Thoracic aorta (tissue), 2 donors: ENCODE measurements at regions not wholly inside any gene's neighbourhood (a gene's known extent, or its start where the extent isn't known, plus 50 kb on each side); places are given as distances from the start of the nearest gene placed in this dataset.

Source experiments
- ATAC-seq: fragments of 150-250 bp; one replicate; pipeline ENCODE4 v1.8.0; 2017; ENCODE audit warnings: low read depth; ENCODE audit not compliant: insufficient number of reproducible peaks, low FRiP score
- DNase-seq: peaks from one replicate; pipeline ENCODE4 v3.0.0-alpha.2; 2020; ENCODE audit warnings: low spot score
- H3K27ac ChIP-seq, 2 donors: fragments of 200-600 bp; sonication (generic); 1 replicate in 1 of 2; 2 replicates in 1 of 2; pipeline ENCODE4 v1.5.1; 2016; ENCODE audit warnings: mild to moderate bottlenecking in 2 of 2, moderate library complexity in 2 of 2
- H3K27me3 ChIP-seq: fragments of 200-600 bp; sonication (generic); replicated peaks from 2 replicates; pipeline ENCODE4 v1.6.0; 2016; ENCODE audit warnings: mild to moderate bottlenecking; ENCODE audit not compliant: insufficient read depth
- H3K36me3 ChIP-seq: fragments of 200-600 bp; sonication (generic); one replicate; pipeline ENCODE4 v1.5.1; 2016
- H3K4me1 ChIP-seq, 2 donors: fragments of 200-600 bp; sonication (generic); 1 replicate in 1 of 2; 2 replicates in 1 of 2; pipeline versions ENCODE4 v1.5.1 to v1.6.0; 2016; ENCODE audit warnings: low read depth in 2 of 2, mild to moderate bottlenecking in 1 of 2; ENCODE audit not compliant: control insufficient read depth in 1 of 2
- H3K4me3 ChIP-seq: fragments of 200-600 bp; sonication (generic); 2 replicates; pipeline ENCODE4 v1.5.1; 2016; ENCODE audit warnings: mild to moderate bottlenecking
- H3K9me3 ChIP-seq: fragments of 200-600 bp; sonication (generic); 2 replicates; pipeline ENCODE4 v1.5.1; 2016
- CTCF ChIP-seq: fragments of 200-600 bp; sonication (generic); IDR thresholded peaks from one replicate; pipeline ENCODE4 v1.5.1; 2019; ENCODE audit warnings: antibody characterized with exemption

GRCh38 chr5:103455796-103456195, 106.8 kb downstream of the NUDT12 start:
- no peak overlapping the region for H3K27ac ChIP-seq
- peaks cover 11 to 16% of the 10 kb centered on the region in 2 donors for H3K4me1 ChIP-seq
- H3K4me3 ChIP-seq, result no peak overlapping the region
- no peaks in the 10 kb centered on the region for H3K9me3 ChIP-seq
- no peaks in the 10 kb centered on the region for H3K27me3 ChIP-seq
- ATAC-seq (no peak), DNase-seq (no peak)
- no peak for TF ChIP-seq CTCF
- H3K36me3 ChIP-seq, result no peaks in the 10 kb centered on the region

GRCh38 chr5:103454770-103455169, 107.8 kb downstream of the NUDT12 start:
- Histone ChIP-seq H3K9me3 (no peaks in the 10 kb centered on the region), H3K4me3 (no peak overlapping the region), H3K27me3 (no peaks in the 10 kb centered on the region), H3K4me1 (peaks cover 14 to 20% of the 10 kb centered on the region in 2 donors), H3K36me3 (no peaks in the 10 kb centered on the region), H3K27ac (no peak overlapping the region)
- DNase-seq, result no peak
- TF ChIP-seq CTCF, result no peak
- ATAC-seq, result no peak

GRCh38 chr5:103452666-103453065, 109.9 kb downstream of the NUDT12 start:
- DNase-seq, result no peak

GRCh38 chr5:103452089-103452488, 110.5 kb downstream of the NUDT12 start:
- DNase-seq (no peak), ATAC-seq (no peak)
- Histone ChIP-seq H3K27me3 (no peaks in the 10 kb centered on the region), H3K36me3 (no peaks in the 10 kb centered on the region), H3K4me1 (peaks cover 14 to 20% of the 10 kb centered on the region in 2 donors), H3K9me3 (no peaks in the 10 kb centered on the region), H3K27ac (no peak overlapping the region), H3K4me3 (no peak overlapping the region)
- no peak for TF ChIP-seq CTCF

More at GRCh38 chr5:103452666-103453065, 109.9 kb downstream of the NUDT12 start:
- Histone ChIP-seq H3K27ac (no peak overlapping the region), H3K4me3 (no peak overlapping the region), H3K27me3 (no peaks in the 10 kb centered on the region), H3K4me1 (peaks cover 14 to 20% of the 10 kb centered on the region in 2 donors), H3K36me3 (no peaks in the 10 kb centered on the region), H3K9me3 (no peaks in the 10 kb centered on the region)
- peak; percentile 59 for ATAC-seq
- TF ChIP-seq CTCF, result no peak

- Histone ChIP-seq H3K27me3 (no peaks in the 10 kb centered on the region), H3K36me3 (no peaks in the 10 kb centered on the region), H3K27ac (peak overlapping the region in 1 of 2 donors; percentile 18), H3K9me3 (no peaks in the 10 kb centered on the region), H3K4me3 (no peak overlapping the region), H3K4me1 (peaks cover 14 to 20% of the 10 kb centered on the region in 2 donors)
- no peak for ATAC-seq
- no peak for DNase-seq
- no peak for TF ChIP-seq CTCF
Measured at GRCh38 chr5:103451261-103451660, 111.3 kb downstream of the NUDT12 start.
